ENCODE measurements at regions not wholly inside any gene's neighbourhood (a gene's known extent, or its start where the extent isn't known, plus 50 kb on each side); places are given as distances from the start of the nearest gene placed in this dataset.
"Not testable (repeated sequence)": the region's sequence is repeated elsewhere in the genome, so short reads cannot be mapped to it uniquely, and the experiment has no call there.

GRCh38 chr4:82099928-82100579, 273.7 kb downstream of the HNRNPD start:
- Mint-ChIP-seq H3K27me3 (peaks cover 0 to 8% of the 10 kb centered on the region in 2 donors), H3K27ac (no peak overlapping the region), H3K9me3 (no peaks in the 10 kb centered on the region), H3K4me3 (no peak overlapping the region), H3K4me1 (no peaks in the 10 kb centered on the region), H3K36me3 (no peaks in the 10 kb centered on the region)
- no peak for DNase-seq
- no peak for ATAC-seq (replicated peaks in 1 of 4)
- Histone ChIP-seq H3K4me3 (ENCODE audit: control insufficient read depth in 1 of 2, extremely low read depth in 1 of 2, low read length in 1 of 2) (no peak overlapping the region), H3K27me3 (replicated peaks in 1 of 2; ENCODE audit: control insufficient read depth in 2 of 2, extremely low read depth in 1 of 2, insufficient read depth in 2 of 2, low read length in 1 of 2) (no peaks in the 10 kb centered on the region), H3K36me3 (ENCODE audit: control insufficient read depth in 2 of 2, extremely low read depth in 1 of 2, insufficient read depth in 1 of 2, low read length in 1 of 2) (no peaks in the 10 kb centered on the region), H3K9me3 (no peaks in the 10 kb centered on the region), H3K4me1 (ENCODE audit: control insufficient read depth in 1 of 2, extremely low read depth in 1 of 2, insufficient read depth in 2 of 2, low read length in 2 of 2) (no peaks in the 10 kb centered on the region), H3K27ac (ENCODE audit: low read length) (no peak overlapping the region)
- ChIA-PET POLR2A (interaction anchor here in 1 of 2 donors (0.6 to 0.7 kb wide), 2 partner anchors 301 to 691 kb away, joined by 4 to 5 read pairs; no protein-coding TSS in a partner anchor), CTCF (no interaction called here)
- 75% methylated on average over 1 of the region's 6 CpGs for WGBS (ENCODE audit: insufficient coverage)

GRCh38 chr4:82097504-82097903, 276.3 kb downstream of the HNRNPD start:
- 6% methylated on average over 2 of the region's 3 CpGs for WGBS (ENCODE audit: insufficient coverage)
- no peaks in the 10 kb centered on the region for H3K4me1 Mint-ChIP-seq
- Histone ChIP-seq H3K36me3 (ENCODE audit: control insufficient read depth in 2 of 2, extremely low read depth in 1 of 2, insufficient read depth in 1 of 2, low read length in 1 of 2) (no peaks in the 10 kb centered on the region), H3K27me3 (replicated peaks in 1 of 2; ENCODE audit: control insufficient read depth in 2 of 2, extremely low read depth in 1 of 2, insufficient read depth in 2 of 2, low read length in 1 of 2) (no peaks in the 10 kb centered on the region), H3K4me3 (ENCODE audit: control insufficient read depth in 1 of 2, extremely low read depth in 1 of 2, low read length in 1 of 2) (no peak overlapping the region), H3K4me1 (ENCODE audit: control insufficient read depth in 1 of 2, extremely low read depth in 1 of 2, insufficient read depth in 2 of 2, low read length in 2 of 2) (no peaks in the 10 kb centered on the region), H3K9me3 (no peaks in the 10 kb centered on the region), H3K27ac (ENCODE audit: low read length) (no peak overlapping the region)
- CTCF ChIA-PET = interaction anchor here in 1 of 2 donors (0.6 kb wide), 1 partner anchor 262 kb away, joined by 3 read pairs; no protein-coding TSS in a partner anchor
- peaks cover 0 to 13% of the 10 kb centered on the region in 2 donors for H3K27me3 Mint-ChIP-seq
- ATAC-seq (replicated peaks in 1 of 4) (no peak), DNase-seq (no peak)
- no peak overlapping the region for H3K27ac Mint-ChIP-seq
- no peaks in the 10 kb centered on the region for H3K9me3 Mint-ChIP-seq
- no peaks in the 10 kb centered on the region for H3K36me3 Mint-ChIP-seq
- POLR2A ChIA-PET = no interaction called here
- no peak overlapping the region for H3K4me3 Mint-ChIP-seq

GRCh38 chr4:82090717-82091116, 283.1 kb downstream of the HNRNPD start:
- no peak overlapping the region for H3K27ac ChIP-seq (ENCODE audit: low read length)
- H3K9me3 ChIP-seq = no peaks in the 10 kb centered on the region
- Mint-ChIP-seq H3K4me1 (no peaks in the 10 kb centered on the region), H3K27ac (no peak overlapping the region), H3K4me3 (no peak overlapping the region), H3K36me3 (no peaks in the 10 kb centered on the region), H3K9me3 (no peaks in the 10 kb centered on the region), H3K27me3 (peaks cover 0 to 9% of the 10 kb centered on the region in 2 donors)
- DNase-seq (no peak), ATAC-seq (replicated peaks in 1 of 4) (no peak)
- CTCF ChIA-PET = no interaction called here
- POLR2A ChIA-PET = no interaction called here
- WGBS (ENCODE audit: insufficient coverage) = 20% methylated on average over 1 of the region's 2 CpGs
- H3K4me3 ChIP-seq (ENCODE audit: control insufficient read depth in 1 of 2, extremely low read depth in 1 of 2, low read length in 1 of 2) = no peak overlapping the region
- H3K27me3 ChIP-seq (replicated peaks in 1 of 2; ENCODE audit: control insufficient read depth in 2 of 2, extremely low read depth in 1 of 2, insufficient read depth in 2 of 2, low read length in 1 of 2) = no peaks in the 10 kb centered on the region
- H3K36me3 ChIP-seq (ENCODE audit: control insufficient read depth in 2 of 2, extremely low read depth in 1 of 2, insufficient read depth in 1 of 2, low read length in 1 of 2) = no peaks in the 10 kb centered on the region
- H3K4me1 ChIP-seq (ENCODE audit: control insufficient read depth in 1 of 2, extremely low read depth in 1 of 2, insufficient read depth in 2 of 2, low read length in 2 of 2) = no peaks in the 10 kb centered on the region

- no peak overlapping the region for H3K4me3 Mint-ChIP-seq
- Histone ChIP-seq H3K4me1 (ENCODE audit: control insufficient read depth in 1 of 2, extremely low read depth in 1 of 2, insufficient read depth in 2 of 2, low read length in 2 of 2) (no peaks in the 10 kb centered on the region), H3K27ac (ENCODE audit: low read length) (no peak overlapping the region), H3K4me3 (ENCODE audit: control insufficient read depth in 1 of 2, extremely low read depth in 1 of 2, low read length in 1 of 2) (no peak overlapping the region), H3K36me3 (ENCODE audit: control insufficient read depth in 2 of 2, extremely low read depth in 1 of 2, insufficient read depth in 1 of 2, low read length in 1 of 2) (no peaks in the 10 kb centered on the region), H3K27me3 (replicated peaks in 1 of 2; ENCODE audit: control insufficient read depth in 2 of 2, extremely low read depth in 1 of 2, insufficient read depth in 2 of 2, low read length in 1 of 2) (peaks cover 0 to 1% of the 10 kb centered on the region in 2 experiments), H3K9me3 (no peaks in the 10 kb centered on the region)
- H3K4me1 Mint-ChIP-seq = no peaks in the 10 kb centered on the region
- H3K36me3 Mint-ChIP-seq = no peaks in the 10 kb centered on the region
- ATAC-seq (replicated peaks in 1 of 4) (no peak), DNase-seq (no peak)
- ChIA-PET POLR2A (no interaction called here), CTCF (interaction anchor here in 1 of 2 donors (0.7 kb wide), 1 partner anchor 358 kb away, joined by 3 read pairs; no protein-coding TSS in a partner anchor)
- H3K27ac Mint-ChIP-seq = no peak overlapping the region
- WGBS (ENCODE audit: insufficient coverage) = no CpG with 5 or more reads among the region's 1 CpG
- H3K27me3 Mint-ChIP-seq = peaks cover 6 to 11% of the 10 kb centered on the region in 2 donors
- no peaks in the 10 kb centered on the region for H3K9me3 Mint-ChIP-seq
These were observed 289.0 kb downstream of the HNRNPD start for GRCh38 chr4:82084747-82085146.

- peaks cover 6 to 12% of the 10 kb centered on the region in 2 donors for H3K27me3 Mint-ChIP-seq
- H3K27ac Mint-ChIP-seq; H3K9me3 ChIP-seq; H3K36me3 ChIP-seq (ENCODE audit: control insufficient read depth in 2 of 2, extremely low read depth in 1 of 2, insufficient read depth in 1 of 2, low read length in 1 of 2); H3K4me1 ChIP-seq (ENCODE audit: control insufficient read depth in 1 of 2, extremely low read depth in 1 of 2, insufficient read depth in 2 of 2, low read length in 2 of 2); H3K27me3 ChIP-seq (replicated peaks in 1 of 2; ENCODE audit: control insufficient read depth in 2 of 2, extremely low read depth in 1 of 2, insufficient read depth in 2 of 2, low read length in 1 of 2); CTCF ChIA-PET; H3K4me1 Mint-ChIP-seq; H3K9me3 Mint-ChIP-seq; H3K4me3 Mint-ChIP-seq; ATAC-seq (replicated peaks in 1 of 4); H3K4me3 ChIP-seq (ENCODE audit: control insufficient read depth in 1 of 2, extremely low read depth in 1 of 2, low read length in 1 of 2); H3K27ac ChIP-seq (ENCODE audit: low read length); DNase-seq; H3K36me3 Mint-ChIP-seq; POLR2A ChIA-PET: not testable (repeated sequence)
- WGBS (ENCODE audit: insufficient coverage) = 100% methylated on average over 3 of the region's 31 CpGs
These were observed 296.3 kb downstream of the HNRNPD start for GRCh38 chr4:82077471-82077995.

- CTCF ChIA-PET = no interaction called here
- no CpG with 5 or more reads among the region's 8 CpGs for WGBS (ENCODE audit: insufficient coverage)
- peaks cover 4 to 8% of the 10 kb centered on the region in 2 donors for H3K27me3 Mint-ChIP-seq
These were observed 297.0 kb downstream of the HNRNPD start for GRCh38 chr4:82076809-82077208.

More at GRCh38 chr4:82076809-82077208, 297.0 kb downstream of the HNRNPD start:
- Histone ChIP-seq H3K27me3 (replicated peaks in 1 of 2; ENCODE audit: control insufficient read depth in 2 of 2, extremely low read depth in 1 of 2, insufficient read depth in 2 of 2, low read length in 1 of 2) (peaks cover 0 to 5% of the 10 kb centered on the region in 2 experiments), H3K27ac (ENCODE audit: low read length) (no peak overlapping the region), H3K36me3 (ENCODE audit: control insufficient read depth in 2 of 2, extremely low read depth in 1 of 2, insufficient read depth in 1 of 2, low read length in 1 of 2) (no peaks in the 10 kb centered on the region), H3K4me3 (ENCODE audit: control insufficient read depth in 1 of 2, extremely low read depth in 1 of 2, low read length in 1 of 2) (no peak overlapping the region), H3K4me1 (ENCODE audit: control insufficient read depth in 1 of 2, extremely low read depth in 1 of 2, insufficient read depth in 2 of 2, low read length in 2 of 2) (no peaks in the 10 kb centered on the region), H3K9me3 (no peaks in the 10 kb centered on the region)
- Mint-ChIP-seq H3K36me3 (no peaks in the 10 kb centered on the region), H3K4me3 (no peak overlapping the region), H3K9me3 (no peaks in the 10 kb centered on the region), H3K4me1 (no peaks in the 10 kb centered on the region), H3K27ac (no peak overlapping the region)
- POLR2A ChIA-PET = no interaction called here
- DNase-seq = no peak
- ATAC-seq (replicated peaks in 1 of 4) = no peak

All from T-cell (primary cell).